Breast epithelium (tissue), 3 donors: ENCODE measurements at regions not wholly inside any gene's neighbourhood (a gene's known extent, or its start where the extent isn't known, plus 50 kb on each side); places are given as distances from the start of the nearest gene placed in this dataset.

Source experiments
- CTCF ChIP-seq, 3 donors: fragments of 450-650 bp; IDR thresholded peaks; one replicate each; pipeline ENCODE4 v1.5.1; 2016 to 2017; ENCODE audit warnings: antibody characterized with exemption in 3 of 3, mild to moderate bottlenecking in 3 of 3, moderate library complexity in 3 of 3
- POLR2A ChIP-seq: fragments of 450-650 bp; IDR thresholded peaks from one replicate; pipeline ENCODE4 v1.6.1; 2016; ENCODE audit warnings: antibody characterized with exemption, mild to moderate bottlenecking, moderate library complexity
- POLR2AphosphoS5 ChIP-seq, 3 donors: sonication (generic); formaldehyde crosslinking; IDR thresholded peaks; one replicate each; pipeline ENCODE4 v1.6.1; 2017; ENCODE audit warnings: antibody characterized with exemption in 3 of 3

- no peak for TF ChIP-seq CTCF (IDR thresholded peaks at IDR 0.05)
- TF ChIP-seq POLR2AphosphoS5 (IDR thresholded peaks at IDR 0.05): no peak
- TF ChIP-seq POLR2A: no peak
Observed at GRCh38 chr2:56107502-56108220, 76.1 kb upstream of the CCDC85A start.
